Urinary bladder (tissue), 3 donors: ENCODE measurements at regions not wholly inside any gene's neighbourhood (a gene's known extent, or its start where the extent isn't known, plus 50 kb on each side); places are given as distances from the start of the nearest gene placed in this dataset.

Experiments
- DNase-seq: peaks from one replicate; pipeline ENCODE4 v3.0.0-alpha.2; 2015; ENCODE audit errors: extremely low spot score
- H3K27ac ChIP-seq: one replicate; pipeline ENCODE4 v1.5.1; 2013; ENCODE audit warnings: low read depth, mild to moderate bottlenecking, moderate library complexity
- H3K36me3 ChIP-seq: one replicate; pipeline ENCODE4 v1.6.1; 2013; ENCODE audit warnings: mild to moderate bottlenecking, moderate library complexity; ENCODE audit not compliant: insufficient read depth
- H3K4me1 ChIP-seq: one replicate; pipeline ENCODE4 v1.6.1; 2013; ENCODE audit warnings: mild to moderate bottlenecking, moderate library complexity; ENCODE audit not compliant: insufficient read depth
- H3K4me3 ChIP-seq: one replicate; pipeline ENCODE4 v1.5.1; 2013; ENCODE audit warnings: low read depth, low read length
- WGBS: extraction: QIAGEN DNeasy Blood & Tissue Kit; methylation state at CpG from one replicate; pipeline ENCODE4 v1.1.7; 2013; 5-methylcytosine and 5-hydroxymethylcytosine counted together
- donor health status: healthy with polysubstance abuse.
- donor health status: healthy.

- H3K27ac ChIP-seq = no peak overlapping the region
- no peaks in the 10 kb centered on the region for H3K4me1 ChIP-seq
- H3K36me3 ChIP-seq = no peaks in the 10 kb centered on the region
- no peak overlapping the region for H3K4me3 ChIP-seq
- WGBS = 92% methylated on average over 11 of the region's 11 CpGs
- DNase-seq = no peak
These were observed 511.7 kb downstream of the TBC1D22A start for GRCh38 chr22:47274196-47274595.

GRCh38 chr22:47270463-47271135, 508.1 kb downstream of the TBC1D22A start:
- no peaks in the 10 kb centered on the region for H3K36me3 ChIP-seq
- WGBS = 91% methylated on average over 14 of the region's 14 CpGs
- no peak for DNase-seq
- no peaks in the 10 kb centered on the region for H3K4me1 ChIP-seq
- H3K27ac ChIP-seq = no peak overlapping the region
- H3K4me3 ChIP-seq = no peak overlapping the region

GRCh38 chr22:47269516-47270088, 507.2 kb downstream of the TBC1D22A start:
- 79% methylated on average over 6 of the region's 6 CpGs for WGBS
- no peaks in the 10 kb centered on the region for H3K4me1 ChIP-seq
- H3K36me3 ChIP-seq = no peaks in the 10 kb centered on the region
- no peak overlapping the region for H3K27ac ChIP-seq
- no peak overlapping the region for H3K4me3 ChIP-seq
- no peak for DNase-seq

- no peaks in the 10 kb centered on the region for H3K4me1 ChIP-seq
- WGBS = 54% methylated on average over 9 of the region's 9 CpGs
- no peaks in the 10 kb centered on the region for H3K36me3 ChIP-seq
- no peak overlapping the region for H3K4me3 ChIP-seq
- no peak overlapping the region for H3K27ac ChIP-seq
- no peak for DNase-seq
These were observed 505.2 kb downstream of the TBC1D22A start for GRCh38 chr22:47267513-47268282.

GRCh38 chr22:47266329-47266728, 503.9 kb downstream of the TBC1D22A start:
- no peak for DNase-seq
- H3K4me3 ChIP-seq = no peak overlapping the region
- no peaks in the 10 kb centered on the region for H3K36me3 ChIP-seq
- H3K4me1 ChIP-seq = no peaks in the 10 kb centered on the region
- WGBS = 84% methylated on average over 4 of the region's 4 CpGs
- H3K27ac ChIP-seq = no peak overlapping the region

GRCh38 chr22:47260551-47260950, 498.1 kb downstream of the TBC1D22A start:
- H3K4me3 ChIP-seq = no peak overlapping the region
- WGBS = 78% methylated on average over 5 of the region's 5 CpGs
- no peak overlapping the region for H3K27ac ChIP-seq
- no peaks in the 10 kb centered on the region for H3K4me1 ChIP-seq
- H3K36me3 ChIP-seq = no peaks in the 10 kb centered on the region
- no peak for DNase-seq

GRCh38 chr22:47259990-47260389, 497.5 kb downstream of the TBC1D22A start:
- H3K27ac ChIP-seq = no peak overlapping the region
- H3K36me3 ChIP-seq = no peaks in the 10 kb centered on the region
- no peak for DNase-seq
- WGBS = 88% methylated on average over 5 of the region's 5 CpGs
- no peaks in the 10 kb centered on the region for H3K4me1 ChIP-seq
- H3K4me3 ChIP-seq = no peak overlapping the region

- WGBS = 77% methylated on average over 6 of the region's 6 CpGs
- DNase-seq = no peak
- H3K4me3 ChIP-seq = no peak overlapping the region
These were observed 496.6 kb downstream of the TBC1D22A start for GRCh38 chr22:47259049-47259448.

GRCh38 chr22:47257976-47258375, 495.5 kb downstream of the TBC1D22A start:
- DNase-seq = no peak
- Histone ChIP-seq H3K4me1 (no peaks in the 10 kb centered on the region), H3K36me3 (no peaks in the 10 kb centered on the region), H3K27ac (no peak overlapping the region), H3K4me3 (no peak overlapping the region)
- 82% methylated on average over 11 of the region's 11 CpGs for WGBS

More at GRCh38 chr22:47259049-47259448, 496.6 kb downstream of the TBC1D22A start:
- Histone ChIP-seq H3K27ac (no peak overlapping the region), H3K4me1 (no peaks in the 10 kb centered on the region), H3K36me3 (no peaks in the 10 kb centered on the region)

GRCh38 chr22:47257566-47257965, 495.1 kb downstream of the TBC1D22A start:
- Histone ChIP-seq H3K4me1 (no peaks in the 10 kb centered on the region), H3K27ac (no peak overlapping the region), H3K4me3 (no peak overlapping the region), H3K36me3 (no peaks in the 10 kb centered on the region)
- no peak for DNase-seq
- 85% methylated on average over 5 of the region's 5 CpGs for WGBS

- Histone ChIP-seq H3K4me3 (no peak overlapping the region), H3K4me1 (no peaks in the 10 kb centered on the region), H3K27ac (no peak overlapping the region), H3K36me3 (no peaks in the 10 kb centered on the region)
- WGBS = 84% methylated on average over 4 of the region's 4 CpGs
- DNase-seq = no peak
These were observed 489.5 kb downstream of the TBC1D22A start for GRCh38 chr22:47251911-47252310.

- H3K27ac ChIP-seq = no peak overlapping the region
- 87% methylated on average over 12 of the region's 12 CpGs for WGBS
- DNase-seq = no peak
- H3K4me3 ChIP-seq = no peak overlapping the region
- no peaks in the 10 kb centered on the region for H3K4me1 ChIP-seq
- no peaks in the 10 kb centered on the region for H3K36me3 ChIP-seq
These were observed 488.7 kb downstream of the TBC1D22A start for GRCh38 chr22:47250995-47251765.

GRCh38 chr22:47249370-47249928, 487.0 kb downstream of the TBC1D22A start:
- H3K4me1 ChIP-seq = no peaks in the 10 kb centered on the region
- no peak for DNase-seq
- 60% methylated on average over 8 of the region's 8 CpGs for WGBS
- no peak overlapping the region for H3K4me3 ChIP-seq
- H3K27ac ChIP-seq = no peak overlapping the region
- H3K36me3 ChIP-seq = no peaks in the 10 kb centered on the region
